ENCODE measurements at regions not wholly inside any gene's neighbourhood (a gene's known extent, or its start where the extent isn't known, plus 50 kb on each side); places are given as distances from the start of the nearest gene placed in this dataset.
A peak's percentile ranks its signal among the peaks of the same experiment; 100 is the strongest.

- no peak for DNase-seq (ENCODE audit: low read depth, low spot score)
- Mint-ChIP-seq H3K27me3 (ENCODE audit: low read depth) (no peaks in the 10 kb centered on the region), H3K9me3 (peaks cover 5% of the 10 kb centered on the region), H3K36me3 (ENCODE audit: low read depth) (peaks cover 5% of the 10 kb centered on the region), H3K4me3 (no peak overlapping the region), H3K27ac (ENCODE audit: unreplicated experiment) (no peak overlapping the region), H3K4me1 (peaks cover 14% of the 10 kb centered on the region)
- no peak for TF ChIP-seq CTCF (conservative IDR thresholded peaks at IDR 0.05)
These were observed 681.4 kb upstream of the TENM4 start for GRCh38 chr11:80122211-80122610.

GRCh38 chr11:80118073-80118472, 677.2 kb upstream of the TENM4 start:
- Mint-ChIP-seq H3K4me1 (peaks cover 14% of the 10 kb centered on the region), H3K27ac (ENCODE audit: unreplicated experiment) (peak overlapping the region; percentile 46), H3K9me3 (peaks cover 5% of the 10 kb centered on the region), H3K36me3 (ENCODE audit: low read depth) (no peaks in the 10 kb centered on the region), H3K27me3 (ENCODE audit: low read depth) (no peaks in the 10 kb centered on the region), H3K4me3 (no peak overlapping the region)
- no peak for TF ChIP-seq CTCF (conservative IDR thresholded peaks at IDR 0.05)
- DNase-seq (ENCODE audit: low read depth, low spot score): peak; percentile 1

GRCh38 chr11:80116796-80117195, 676.0 kb upstream of the TENM4 start:
- DNase-seq (ENCODE audit: low read depth, low spot score): no peak
- Mint-ChIP-seq H3K36me3 (ENCODE audit: low read depth) (peaks cover 3% of the 10 kb centered on the region), H3K4me3 (no peak overlapping the region), H3K27ac (ENCODE audit: unreplicated experiment) (no peak overlapping the region), H3K9me3 (peaks cover 10% of the 10 kb centered on the region), H3K27me3 (ENCODE audit: low read depth) (peaks cover 1% of the 10 kb centered on the region), H3K4me1 (peaks cover 14% of the 10 kb centered on the region)
- no peak for TF ChIP-seq CTCF (conservative IDR thresholded peaks at IDR 0.05)

- peaks cover 7% of the 10 kb centered on the region for H3K27me3 Mint-ChIP-seq (ENCODE audit: low read depth)
- H3K36me3 Mint-ChIP-seq (ENCODE audit: low read depth): peaks cover 6% of the 10 kb centered on the region
- no peaks in the 10 kb centered on the region for H3K4me1 Mint-ChIP-seq
- TF ChIP-seq CTCF (conservative IDR thresholded peaks at IDR 0.05): no peak
- H3K4me3 Mint-ChIP-seq: no peak overlapping the region
- no peak for DNase-seq (ENCODE audit: low read depth, low spot score)
- H3K9me3 Mint-ChIP-seq: peaks cover 17% of the 10 kb centered on the region
- H3K27ac Mint-ChIP-seq (ENCODE audit: unreplicated experiment): no peak overlapping the region
These were observed 668.8 kb upstream of the TENM4 start for GRCh38 chr11:80109652-80110051.

- DNase-seq (ENCODE audit: low read depth, low spot score): no peak
- Mint-ChIP-seq H3K9me3 (peaks cover 15% of the 10 kb centered on the region), H3K27ac (ENCODE audit: unreplicated experiment) (no peak overlapping the region), H3K36me3 (ENCODE audit: low read depth) (peaks cover 6% of the 10 kb centered on the region), H3K4me1 (no peaks in the 10 kb centered on the region), H3K27me3 (ENCODE audit: low read depth) (peaks cover 7% of the 10 kb centered on the region), H3K4me3 (no peak overlapping the region)
- TF ChIP-seq CTCF (conservative IDR thresholded peaks at IDR 0.05): no peak
These were observed 668.2 kb upstream of the TENM4 start for GRCh38 chr11:80109031-80109430.

GRCh38 chr11:80107415-80107814, 666.6 kb upstream of the TENM4 start:
- DNase-seq (ENCODE audit: low read depth, low spot score): no peak
- H3K4me3 Mint-ChIP-seq: no peak overlapping the region
- peaks cover 10% of the 10 kb centered on the region for H3K9me3 Mint-ChIP-seq
- H3K27me3 Mint-ChIP-seq (ENCODE audit: low read depth): peaks cover 7% of the 10 kb centered on the region
- H3K27ac Mint-ChIP-seq (ENCODE audit: unreplicated experiment): no peak overlapping the region
- no peaks in the 10 kb centered on the region for H3K4me1 Mint-ChIP-seq
- no peak for TF ChIP-seq CTCF (conservative IDR thresholded peaks at IDR 0.05)
- H3K36me3 Mint-ChIP-seq (ENCODE audit: low read depth): peaks cover 6% of the 10 kb centered on the region

All from neural crest cell (in vitro differentiated cells).